Prostate gland (tissue), 2 donors: ENCODE measurements at regions not wholly inside any gene's neighbourhood (a gene's known extent, or its start where the extent isn't known, plus 50 kb on each side); places are given as distances from the start of the nearest gene placed in this dataset.

Experiments used
- CTCF ChIP-seq, 4 experiments: fragments of 200-600 bp in 2 of 4; fragments of 450-650 bp in 2 of 4; sonication (generic) in 2 of 4; IDR thresholded peaks; 1 replicate in 3 of 4; 2 replicates in 1 of 4; pipeline ENCODE4 v1.5.1; 2016 to 2019; ENCODE audit warnings: antibody characterized with exemption in 4 of 4, mild to moderate bottlenecking in 2 of 4, moderate library complexity in 2 of 4
- POLR2A ChIP-seq: fragments of 450-650 bp; IDR thresholded peaks from one replicate; pipeline ENCODE4 v1.6.1; 2016; ENCODE audit warnings: antibody characterized with exemption, mild to moderate bottlenecking
- POLR2AphosphoS5 ChIP-seq: sonication (generic); formaldehyde crosslinking; IDR thresholded peaks from one replicate; pipeline ENCODE4 v1.6.1; 2017; ENCODE audit warnings: antibody characterized with exemption

GRCh38 chr5:114223866-114224265, 138.0 kb upstream of the KCNN2 start:
- peak in 3 of 4 experiments; percentile 14 to 45 (median 43) for TF ChIP-seq CTCF (IDR thresholded peaks at IDR 0.05)
- TF ChIP-seq POLR2AphosphoS5, result no peak
- no peak for TF ChIP-seq POLR2A
